Lung (tissue), 11 donors: ENCODE measurements at regions not wholly inside any gene's neighbourhood (a gene's known extent, or its start where the extent isn't known, plus 50 kb on each side); places are given as distances from the start of the nearest gene placed in this dataset.
"Not testable (repeated sequence)": the region's sequence is repeated elsewhere in the genome, so short reads cannot be mapped to it uniquely, and the experiment has no call there.

Experiments
- ATAC-seq: fragments of 200-7000 bp; cut with Tn5 transposase; one replicate; pipeline ENCODE4 v1.9.1; 2020; ENCODE audit warnings: moderate number of reproducible peaks; ENCODE audit not compliant: insufficient read depth, low FRiP score
- DNase-seq, 3 donors: peaks; one replicate each; pipeline ENCODE4 v3.0.0-alpha.2; 2013 to 2017
- H3K27ac ChIP-seq, 2 donors: one replicate each; pipeline ENCODE4 v1.5.1; 2013; ENCODE audit warnings: mild to moderate bottlenecking in 2 of 2, moderate library complexity in 2 of 2, control low read depth in 1 of 2, inconsistent platforms in 1 of 2, low read depth in 1 of 2, low read length in 1 of 2
- H3K27me3 ChIP-seq, 3 donors: one replicate each; pipeline ENCODE4 v1.5.1; 2013; ENCODE audit warnings: low read length in 2 of 3; ENCODE audit not compliant: control insufficient read depth in 3 of 3, insufficient read depth in 3 of 3
- H3K36me3 ChIP-seq, 4 donors: one replicate each; pipeline ENCODE4 v1.5.1; 2013; ENCODE audit warnings: low read length in 4 of 4, mild to moderate bottlenecking in 1 of 4, moderate library complexity in 1 of 4; ENCODE audit not compliant: control insufficient read depth in 4 of 4, insufficient read depth in 4 of 4
- H3K4me1 ChIP-seq, 5 donors: one replicate each; pipeline ENCODE4 v1.5.1; 2013; ENCODE audit warnings: low read length in 5 of 5, mild to moderate bottlenecking in 2 of 5, moderate library complexity in 1 of 5; ENCODE audit not compliant: control insufficient read depth in 5 of 5, insufficient read depth in 5 of 5
- H3K4me3 ChIP-seq: one replicate; pipeline ENCODE4 v1.5.1; 2013; ENCODE audit warnings: mild to moderate bottlenecking, control low read depth, moderate library complexity
- H3K9ac ChIP-seq, 2 donors: one replicate each; pipeline ENCODE4 v1.5.1; 2013; ENCODE audit warnings: low read length in 2 of 2, control low read depth in 1 of 2; ENCODE audit not compliant: insufficient read depth in 1 of 2
- H3K9me3 ChIP-seq, 4 donors: one replicate each; pipeline ENCODE4 v1.5.1; 2013; ENCODE audit warnings: low read length in 3 of 4, mild to moderate bottlenecking in 1 of 4, moderate library complexity in 1 of 4; ENCODE audit not compliant: control insufficient read depth in 4 of 4, insufficient read depth in 3 of 4
- WGBS, 2 donors: extraction: QIAGEN DNeasy Blood & Tissue Kit; methylation state at CpG; one replicate each; pipeline ENCODE4 v1.1.7; 2013; 5-methylcytosine and 5-hydroxymethylcytosine counted together
- TF ChIP-seq, protein P1 (sequence below): IDR thresholded peaks from 2 replicates; pipeline ENCODE4 v1.5.1; 2012; ENCODE audit warnings: mild to moderate bottlenecking; ENCODE audit errors: control extremely low read depth, extremely low read depth
- donor health status: control.
- donor health status: control.
- donor health status: Bipolar disorder and iron deficiency.
- donor health status: healthy.
- donor health status: DM: yes; HTN: yes; CAD: no.

- ATAC-seq (no peak), DNase-seq (no peak)
- no peaks in the 10 kb centered on the region for H3K4me1 ChIP-seq
- TF ChIP-seq, protein P1, sequence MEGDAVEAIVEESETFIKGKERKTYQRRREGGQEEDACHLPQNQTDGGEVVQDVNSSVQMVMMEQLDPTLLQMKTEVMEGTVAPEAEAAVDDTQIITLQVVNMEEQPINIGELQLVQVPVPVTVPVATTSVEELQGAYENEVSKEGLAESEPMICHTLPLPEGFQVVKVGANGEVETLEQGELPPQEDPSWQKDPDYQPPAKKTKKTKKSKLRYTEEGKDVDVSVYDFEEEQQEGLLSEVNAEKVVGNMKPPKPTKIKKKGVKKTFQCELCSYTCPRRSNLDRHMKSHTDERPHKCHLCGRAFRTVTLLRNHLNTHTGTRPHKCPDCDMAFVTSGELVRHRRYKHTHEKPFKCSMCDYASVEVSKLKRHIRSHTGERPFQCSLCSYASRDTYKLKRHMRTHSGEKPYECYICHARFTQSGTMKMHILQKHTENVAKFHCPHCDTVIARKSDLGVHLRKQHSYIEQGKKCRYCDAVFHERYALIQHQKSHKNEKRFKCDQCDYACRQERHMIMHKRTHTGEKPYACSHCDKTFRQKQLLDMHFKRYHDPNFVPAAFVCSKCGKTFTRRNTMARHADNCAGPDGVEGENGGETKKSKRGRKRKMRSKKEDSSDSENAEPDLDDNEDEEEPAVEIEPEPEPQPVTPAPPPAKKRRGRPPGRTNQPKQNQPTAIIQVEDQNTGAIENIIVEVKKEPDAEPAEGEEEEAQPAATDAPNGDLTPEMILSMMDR: no peak
- no peaks in the 10 kb centered on the region for H3K36me3 ChIP-seq
- H3K9me3 ChIP-seq: peaks cover 0 to 15% (median 4%) of the 10 kb centered on the region in 4 donors
- H3K9ac ChIP-seq: no peak overlapping the region
- no peaks in the 10 kb centered on the region for H3K27me3 ChIP-seq
- no peak overlapping the region for H3K27ac ChIP-seq
- no peak overlapping the region for H3K4me3 ChIP-seq
- WGBS, 2 donors: 85 to 96% methylated on average over 5 of the region's 5 CpGs
These were observed 420.7 kb downstream of the NPIPA8 start for GRCh38 chr16:17915791-17916190.

DNA sequence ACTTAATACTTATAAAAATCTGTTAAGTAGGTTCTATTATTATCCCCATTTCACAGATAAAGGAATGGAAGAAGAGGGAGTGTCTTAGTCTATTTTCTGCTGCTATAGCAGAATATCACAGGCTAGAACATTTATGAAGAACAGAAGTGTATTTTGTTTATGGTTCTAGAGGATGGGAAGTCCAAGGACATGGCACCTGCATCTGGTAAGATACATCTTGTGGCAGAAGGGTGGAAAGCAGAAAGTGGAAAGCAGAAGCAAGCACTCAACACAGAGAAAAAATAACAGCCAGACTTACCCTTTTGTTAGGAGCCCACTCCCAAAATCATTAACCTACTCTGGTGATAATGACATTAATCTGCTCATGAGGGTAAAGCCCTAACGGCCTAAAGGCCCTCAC lies 422.4 kb downstream of the NPIPA8 start:
- Histone ChIP-seq H3K4me3 (no peak overlapping the region), H3K36me3 (no peaks in the 10 kb centered on the region), H3K9me3 (peaks cover 0 to 8% (median 4%) of the 10 kb centered on the region in 4 donors), H3K9ac (no peak overlapping the region), H3K4me1 (no peaks in the 10 kb centered on the region), H3K27me3 (no peaks in the 10 kb centered on the region), H3K27ac (no peak overlapping the region)
- DNase-seq (no peak), ATAC-seq (no peak)
- TF ChIP-seq, protein P1: no peak
- WGBS, 2 donors: 66 to 91% methylated on average over 1 of the region's 1 CpG

DNA sequence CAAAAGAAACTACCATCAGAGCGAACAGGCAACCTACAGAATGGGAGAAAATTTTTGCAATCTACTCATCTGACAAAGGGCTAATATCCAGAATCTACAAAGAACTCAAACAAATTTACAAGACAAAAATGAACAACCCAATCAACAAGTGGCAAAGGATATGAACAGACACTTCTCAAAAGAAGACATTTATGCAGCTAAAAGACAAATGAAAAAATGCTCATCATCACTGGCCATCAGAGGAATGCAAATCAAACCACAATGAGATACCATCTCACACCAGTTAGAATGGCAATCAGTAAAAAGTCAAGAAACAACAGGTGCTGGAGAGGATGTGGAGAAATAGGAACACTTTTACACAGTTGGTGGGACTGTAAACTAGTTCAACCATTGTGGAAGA lies 425.0 kb downstream of the NPIPA8 start:
- H3K36me3 ChIP-seq, DNase-seq, H3K4me3 ChIP-seq, H3K9me3 ChIP-seq, H3K27ac ChIP-seq, ATAC-seq, H3K9ac ChIP-seq, H3K27me3 ChIP-seq, H3K4me1 ChIP-seq: not testable (repeated sequence)
- no CpG with 5 or more reads among the region's 1 CpG for WGBS, 2 donors

- H3K9ac ChIP-seq, H3K4me1 ChIP-seq, DNase-seq, H3K27ac ChIP-seq, ATAC-seq, H3K36me3 ChIP-seq, H3K9me3 ChIP-seq, H3K4me3 ChIP-seq, H3K27me3 ChIP-seq: not testable (repeated sequence)
- 93% methylated on average over 9 to 10 of the region's 10 CpGs for WGBS, 2 donors
These were observed 429.9 kb downstream of the NPIPA8 start for GRCh38 chr16:17906626-17907025.

DNA sequence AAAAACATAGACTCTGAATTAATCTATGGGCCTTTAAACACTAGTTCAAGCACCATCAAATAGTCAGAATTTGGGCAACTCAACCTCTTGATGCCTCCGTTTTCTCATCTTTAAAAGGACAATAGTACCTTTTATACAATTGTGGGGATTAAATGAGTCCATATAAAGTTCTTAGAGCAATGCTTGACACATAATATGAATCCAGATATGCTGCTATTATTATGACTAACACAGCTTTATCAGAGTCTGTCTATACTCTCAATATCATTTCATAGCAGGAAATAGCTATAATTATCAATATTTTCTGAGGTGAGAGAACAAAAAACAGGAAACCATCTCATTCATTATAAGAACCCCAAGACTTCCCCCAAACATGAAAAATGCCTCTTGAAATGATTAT lies 430.5 kb upstream of the XYLT1 start:
- 73 to 89% methylated on average over 1 of the region's 1 CpG for WGBS, 2 donors
- no peak for DNase-seq

More for the DNA sequence above, 430.5 kb upstream of the XYLT1 start:
- no peaks in the 10 kb centered on the region for H3K9me3 ChIP-seq
- no peaks in the 10 kb centered on the region for H3K4me1 ChIP-seq
- H3K27ac ChIP-seq: no peak overlapping the region
- H3K9ac ChIP-seq: no peak overlapping the region
- H3K36me3 ChIP-seq: no peaks in the 10 kb centered on the region
- no peak overlapping the region for H3K4me3 ChIP-seq
- TF ChIP-seq, protein P1: no peak
- H3K27me3 ChIP-seq: no peaks in the 10 kb centered on the region
- ATAC-seq: no peak
